Hypothalamus (tissue), 51 donors: ENCODE measurements at regions not wholly inside any gene's neighbourhood (a gene's known extent, or its start where the extent isn't known, plus 50 kb on each side); places are given as distances from the start of the nearest gene placed in this dataset.

ENCODE experiments used
- DNase-seq, 51 donors: peaks; one replicate each; lab custom pipeline; 2025; lab: John Stamatoyannopoulos, UW

DNA sequence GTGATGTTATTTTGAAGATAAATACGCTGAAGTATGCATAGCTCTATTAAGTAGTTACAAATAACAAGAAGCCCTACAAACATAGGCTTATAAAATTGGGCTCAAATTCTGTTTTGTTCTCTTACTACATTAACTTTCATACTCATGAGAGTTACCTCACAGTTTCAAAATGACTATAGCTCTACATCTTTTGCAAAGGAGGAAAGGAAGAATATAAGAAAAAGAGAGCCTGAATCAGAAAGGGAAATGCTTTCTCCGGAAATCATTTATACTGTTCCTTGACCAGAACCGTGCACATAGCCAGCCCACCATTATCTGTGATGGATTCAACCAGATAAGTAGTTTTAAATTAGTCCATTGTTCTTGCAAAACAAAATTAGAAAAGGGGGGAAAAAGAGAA lies 1252.1 kb downstream of the NCAM2 start:
- DNase-seq: no peak

DNA sequence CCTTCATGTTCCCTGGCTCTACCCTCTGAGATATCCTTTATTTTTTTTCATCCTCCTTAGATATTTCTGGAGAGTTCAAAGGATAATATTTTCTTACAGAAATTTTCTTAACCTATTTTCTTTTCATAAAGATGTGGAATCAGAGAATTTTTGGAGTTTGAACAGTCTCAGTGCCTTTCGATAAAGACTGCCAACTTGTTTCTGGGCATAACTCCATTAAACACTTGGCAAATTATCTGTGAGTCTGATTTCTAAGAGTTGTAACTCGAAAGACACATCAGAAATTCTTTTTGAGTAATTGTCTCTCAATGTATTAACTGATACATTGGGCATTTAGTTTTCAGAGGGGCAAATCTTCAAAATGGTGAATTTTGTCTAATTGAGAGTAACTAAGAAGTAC lies 1255.6 kb downstream of the NCAM2 start:
- DNase-seq: no peak

DNA sequence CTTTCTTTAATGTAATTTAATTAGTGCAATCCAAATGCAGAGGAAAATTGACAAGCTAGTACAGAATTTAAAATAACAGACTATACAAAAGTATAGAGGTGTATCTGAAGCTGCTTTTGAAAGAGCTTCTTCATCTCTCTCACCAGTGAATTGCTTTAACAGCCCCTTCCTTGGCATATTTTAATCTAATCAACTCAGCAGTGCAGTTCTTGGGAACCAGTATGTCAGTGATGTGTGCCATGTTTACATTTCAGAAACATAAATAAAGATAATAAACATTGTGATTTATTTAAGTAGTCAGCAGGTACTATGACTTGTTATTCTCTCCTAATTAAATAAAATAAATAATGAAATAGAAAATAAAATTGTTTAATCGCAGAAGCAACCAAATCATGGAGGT lies 1260.6 kb downstream of the NCAM2 start:
- DNase-seq: no peak

DNA sequence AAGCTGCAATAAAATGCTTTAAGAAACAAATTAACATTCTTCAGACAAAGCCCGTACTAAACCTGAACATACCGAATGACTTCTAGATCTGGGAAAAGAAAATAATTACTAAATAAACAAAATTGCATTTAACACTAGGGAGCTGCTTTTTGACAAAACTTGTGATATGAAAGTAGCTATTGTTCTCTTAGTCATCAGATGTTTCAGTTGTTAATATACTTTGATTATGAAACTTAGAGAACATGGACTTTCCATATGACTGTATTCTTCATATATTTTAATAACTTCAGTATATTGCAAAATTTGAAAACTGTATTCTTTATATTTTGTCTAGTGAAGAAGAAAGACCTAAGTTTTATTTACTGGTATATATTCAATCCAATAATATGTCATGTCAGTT lies 1262.1 kb downstream of the NCAM2 start:
- DNase-seq: no peak

DNA sequence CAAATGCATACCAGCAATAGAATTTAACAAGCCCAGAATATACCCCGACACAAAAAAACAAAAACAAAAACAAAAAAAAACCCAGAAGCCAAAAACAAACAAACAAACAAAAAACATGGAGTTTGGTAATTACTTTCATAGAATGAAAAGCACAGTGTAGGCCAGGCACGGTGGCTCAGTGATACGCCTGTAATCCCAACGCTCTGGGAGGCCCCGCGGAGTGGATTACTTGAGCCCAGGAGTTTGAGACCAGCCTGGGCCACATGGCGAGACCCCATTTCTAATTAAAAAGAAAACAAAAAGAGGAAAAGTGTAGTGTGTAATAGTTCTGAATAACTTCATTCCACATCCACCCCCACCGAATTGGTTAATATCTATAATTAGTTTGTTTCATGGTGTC lies 1265.7 kb downstream of the NCAM2 start:
- DNase-seq: no peak

DNA sequence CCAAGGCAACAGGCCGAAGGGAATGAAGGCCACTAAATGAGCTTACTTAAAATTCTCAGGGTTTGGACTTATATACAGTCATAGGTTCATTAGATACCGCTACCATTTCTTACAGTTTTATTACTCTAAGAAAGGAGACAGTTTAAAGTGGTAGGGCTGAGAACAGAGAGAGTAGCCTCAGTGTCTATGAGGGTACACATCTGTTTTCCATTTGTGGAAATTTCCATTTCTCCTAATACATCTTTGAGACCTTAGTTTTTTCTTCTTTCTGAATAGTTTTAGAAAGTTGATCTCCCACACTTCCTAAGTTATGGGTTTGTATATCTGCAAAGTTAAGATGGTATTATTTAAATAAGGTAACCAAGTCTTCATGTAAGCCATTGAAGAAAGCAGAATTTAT lies 1279.1 kb downstream of the NCAM2 start:
- DNase-seq: no peak

DNA sequence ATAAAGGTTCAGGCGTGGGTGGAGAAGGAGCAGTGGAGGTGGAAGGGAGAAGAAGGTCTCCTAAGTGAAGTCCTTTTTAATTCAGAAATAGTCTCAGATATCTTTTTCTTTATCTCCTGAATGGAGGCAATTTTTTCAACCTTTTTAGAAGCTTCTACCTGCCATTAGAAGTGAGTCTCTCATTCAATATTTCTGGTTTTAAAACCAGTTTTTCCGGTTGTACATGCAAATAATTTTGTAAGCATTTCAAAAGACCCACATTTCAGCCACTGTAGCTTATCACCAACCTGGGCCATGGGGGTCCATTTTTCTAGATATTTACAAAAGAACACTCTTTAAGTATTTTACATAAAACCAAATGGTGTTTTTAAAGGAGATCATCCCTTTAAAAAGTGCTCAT lies 1280.2 kb downstream of the NCAM2 start:
- no peak for DNase-seq

DNA sequence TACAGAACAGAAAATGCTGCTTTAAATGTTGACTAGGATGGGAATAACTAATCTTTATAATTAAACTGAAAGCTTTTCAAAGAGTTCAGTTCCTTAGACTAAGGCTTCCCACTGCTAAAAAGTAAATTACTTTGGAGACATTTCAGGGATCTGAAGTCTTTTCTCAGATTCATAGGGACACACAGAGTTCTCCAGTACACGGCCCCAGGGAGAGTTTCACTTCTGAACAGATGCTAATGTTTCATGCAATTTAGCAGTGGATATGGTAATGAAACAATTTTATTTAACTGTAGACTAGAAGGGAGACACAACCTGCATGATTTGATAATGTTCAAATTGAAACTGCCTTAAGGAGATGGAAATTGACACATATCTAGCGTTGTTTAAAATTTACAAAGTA lies 1282.6 kb downstream of the NCAM2 start:
- DNase-seq: no peak

DNA sequence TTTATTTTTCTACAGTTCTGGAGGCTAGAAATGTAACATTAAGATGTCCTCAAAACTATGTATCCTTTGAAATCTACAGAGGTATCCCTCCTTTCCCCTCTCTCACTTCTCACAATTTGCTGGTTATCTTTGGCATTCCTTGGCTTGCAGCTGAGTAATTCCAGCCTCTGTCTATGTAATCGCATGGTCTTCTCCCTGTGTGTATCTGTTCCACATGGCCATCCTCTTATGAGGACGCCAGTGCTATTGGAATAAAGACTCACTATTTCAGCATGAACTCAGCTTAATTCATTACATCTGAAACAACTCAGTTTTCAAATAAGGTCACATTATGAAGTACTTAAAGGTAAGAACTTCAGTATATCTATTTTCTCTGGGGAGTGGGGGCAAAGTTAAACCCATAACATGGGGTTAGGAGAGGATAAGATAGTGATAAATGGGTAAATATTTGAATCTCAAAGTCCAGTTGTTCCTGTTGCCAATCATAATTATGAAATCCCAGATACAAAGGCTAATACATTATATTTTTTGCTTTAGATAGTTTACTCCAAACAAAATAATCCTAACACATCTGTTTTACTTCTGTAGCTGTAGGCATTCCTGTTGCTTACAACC lies 1290.8 kb downstream of the NCAM2 start:
- DNase-seq: no peak

DNA sequence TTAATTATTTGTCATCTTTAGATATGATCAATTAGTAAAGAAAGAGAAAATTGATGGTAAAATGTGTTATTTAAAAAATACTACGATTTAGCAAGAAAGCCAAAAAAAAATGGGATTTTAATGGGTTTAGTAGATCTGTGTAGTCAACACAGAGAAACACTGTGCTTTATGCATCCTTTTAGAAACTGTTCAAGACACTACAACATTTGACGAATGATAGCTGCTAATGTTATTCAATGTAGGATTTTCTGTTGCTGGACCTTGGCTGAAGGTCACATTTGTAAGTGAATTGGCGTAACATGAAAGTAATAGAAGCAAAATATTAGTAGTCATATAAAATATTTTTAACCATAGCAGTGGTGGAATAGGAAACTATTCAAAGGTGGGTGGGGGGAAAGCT lies 1293.9 kb downstream of the NCAM2 start:
- DNase-seq: no peak

DNA sequence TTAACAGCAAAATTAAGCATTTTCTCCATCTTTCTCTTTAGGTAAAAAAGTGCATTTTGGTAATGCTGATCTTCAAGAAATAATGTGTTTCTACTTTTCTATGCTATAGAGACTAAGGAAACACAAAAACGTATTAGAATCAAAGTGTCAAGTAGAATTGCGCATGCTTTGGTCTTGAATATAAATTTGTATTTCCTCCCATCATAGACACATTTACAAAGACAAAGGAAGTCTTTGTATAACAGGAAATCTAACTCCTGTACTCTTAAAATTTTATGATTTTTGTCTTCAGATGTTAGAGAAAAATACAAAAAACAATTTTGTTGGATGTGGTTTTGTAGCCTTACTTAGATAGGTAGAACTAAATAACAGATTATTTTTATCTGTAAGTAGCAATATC lies 1299.4 kb downstream of the NCAM2 start:
- DNase-seq: no peak

DNA sequence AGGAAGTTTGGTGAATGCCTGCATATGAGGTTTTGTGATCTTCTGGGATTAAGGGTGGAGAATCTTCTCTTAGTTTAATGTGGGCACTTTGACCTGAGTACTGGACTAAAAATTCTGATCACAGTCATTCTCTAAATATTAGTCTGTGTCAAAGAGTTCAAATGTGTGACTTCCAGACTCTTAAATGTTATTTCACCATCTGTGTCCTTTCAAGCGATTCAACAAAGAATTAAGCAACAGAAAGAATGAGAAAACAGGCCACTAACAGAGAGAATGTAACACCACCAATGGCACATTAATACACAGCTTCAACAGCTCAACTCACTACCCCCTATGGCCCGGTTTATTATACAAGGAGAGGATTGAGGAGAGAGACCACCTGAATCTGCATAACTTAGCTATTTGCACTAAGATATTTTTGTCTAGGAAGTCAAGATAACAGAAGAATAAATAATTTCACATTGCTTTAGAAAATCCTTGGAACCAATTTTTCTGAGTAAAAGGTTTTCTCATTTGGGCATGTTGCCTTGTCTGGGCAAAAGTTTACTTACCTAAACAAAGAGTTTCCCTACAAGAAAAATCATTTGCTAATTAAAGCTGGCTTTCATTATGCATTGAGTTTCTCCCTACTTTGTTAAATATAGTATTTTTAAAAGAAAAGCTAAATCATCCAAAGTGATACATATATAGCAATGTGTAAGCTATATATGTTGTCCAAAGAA lies 1313.7 kb downstream of the NCAM2 start:
- no peak for DNase-seq

DNA sequence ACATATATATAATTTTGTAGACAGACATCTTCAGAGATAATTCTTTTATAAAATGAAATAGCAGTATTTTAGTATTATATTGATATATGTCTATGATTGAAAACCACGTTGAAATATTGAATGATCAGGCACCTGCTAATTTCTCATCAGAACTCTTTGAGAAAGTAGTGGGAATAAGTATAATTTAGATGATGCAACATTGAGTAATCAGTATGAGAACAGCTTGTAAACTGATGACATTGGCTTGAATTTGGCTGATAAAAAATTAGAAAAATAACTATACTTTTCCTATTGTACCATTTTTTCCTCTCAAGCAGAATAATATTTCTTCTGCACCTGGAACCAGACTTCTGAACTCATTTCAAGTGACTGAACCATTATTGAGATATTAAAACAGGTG lies 1316.8 kb downstream of the NCAM2 start:
- DNase-seq: no peak

DNA sequence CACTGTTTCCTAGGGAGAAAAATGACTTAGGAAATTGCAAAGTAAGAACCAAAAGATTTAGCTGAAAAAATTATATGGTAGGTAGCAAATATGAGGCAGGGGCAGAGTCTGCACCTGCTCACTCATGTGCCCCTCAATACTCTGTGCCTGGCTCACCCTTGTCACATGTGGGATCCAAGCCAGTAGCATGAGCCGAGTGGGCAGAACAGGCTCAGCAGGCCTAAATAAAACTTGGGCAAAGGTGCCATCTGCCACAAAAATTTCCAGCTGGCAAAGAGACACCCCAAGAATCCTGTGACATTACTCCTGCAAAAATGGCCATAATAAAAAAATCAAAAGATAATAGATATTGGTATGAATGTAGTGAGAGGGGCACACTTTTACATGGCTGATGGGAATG lies 1321.2 kb downstream of the NCAM2 start:
- no peak for DNase-seq

DNA sequence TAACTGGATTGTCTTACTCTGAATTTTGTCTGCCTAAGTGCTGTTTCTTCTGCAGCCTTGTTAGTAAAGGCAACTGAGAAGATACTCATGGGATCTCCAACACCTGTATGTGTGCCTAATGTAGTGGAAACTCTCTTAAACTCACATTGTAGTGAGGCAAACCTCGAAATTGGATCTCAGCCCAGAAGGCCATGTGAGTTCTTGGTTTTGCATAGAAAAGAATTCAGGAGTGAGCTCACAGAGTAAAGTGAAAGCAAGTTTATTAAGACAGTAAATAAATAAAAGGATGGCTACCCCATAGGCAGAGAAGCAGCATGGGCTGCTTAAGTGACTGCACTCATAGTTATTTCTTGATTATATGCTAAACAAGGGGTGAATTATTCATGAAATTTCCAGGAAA lies 1344.7 kb downstream of the NCAM2 start:
- DNase-seq: peak in 4 of 51 donors; percentile 0 to 4 (median 1)

DNA sequence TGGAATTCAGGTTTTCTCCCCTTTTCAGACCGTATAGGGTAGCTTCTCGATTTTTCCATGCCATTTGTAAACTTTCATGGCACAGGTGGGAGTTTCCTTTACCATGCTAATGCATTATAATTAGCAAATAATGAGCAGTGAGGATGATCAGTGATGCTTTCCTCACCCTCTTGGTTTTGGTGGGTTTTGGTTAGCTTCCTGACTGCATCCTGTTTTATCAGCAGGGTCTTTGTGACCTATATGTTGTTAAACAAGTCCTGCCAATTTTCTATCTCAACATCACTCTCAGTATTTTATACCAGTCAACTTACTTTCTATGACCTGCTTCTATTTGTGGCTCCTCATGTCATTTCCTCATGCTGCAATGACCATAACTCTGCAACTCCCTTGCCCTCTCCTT lies 1345.1 kb downstream of the NCAM2 start:
- no peak for DNase-seq

DNA sequence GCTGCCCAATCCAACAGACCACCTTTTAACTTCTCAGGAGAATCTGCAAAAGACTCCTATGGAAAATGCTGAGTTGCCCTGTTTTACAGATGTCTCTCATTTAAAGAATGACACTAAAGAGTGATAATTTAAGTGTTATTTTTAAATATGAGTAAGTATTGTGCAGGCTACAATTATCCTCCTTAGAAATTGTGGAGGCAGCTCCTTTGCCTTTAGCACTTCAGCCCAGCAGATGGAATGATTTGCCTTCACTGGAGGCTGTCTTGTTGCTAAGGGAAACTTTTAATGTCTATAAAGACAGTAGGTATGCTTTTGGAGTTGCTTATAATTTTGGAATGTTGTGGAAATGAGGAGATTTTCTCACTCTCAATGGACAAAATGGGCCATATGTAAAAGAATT lies 1345.5 kb downstream of the NCAM2 start:
- no peak for DNase-seq

DNA sequence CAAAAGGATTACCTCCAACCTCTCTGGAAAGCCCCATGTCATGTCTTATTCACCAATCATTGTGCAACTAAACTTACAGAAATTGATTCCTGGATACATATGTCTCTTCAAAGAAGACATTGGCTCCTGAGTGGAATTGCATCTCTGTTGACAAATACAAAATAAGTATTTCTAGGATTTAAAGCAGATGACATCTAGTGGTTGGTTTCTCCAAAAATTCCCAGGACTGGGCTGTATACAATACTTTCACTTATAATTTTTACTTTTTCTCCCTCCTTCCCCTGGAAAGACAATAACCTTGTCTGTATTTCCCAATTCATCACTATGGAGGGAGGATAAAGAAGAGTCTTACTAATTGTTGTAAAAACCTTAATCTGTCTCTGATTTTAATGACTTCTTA lies 1347.4 kb downstream of the NCAM2 start:
- no peak for DNase-seq

DNA sequence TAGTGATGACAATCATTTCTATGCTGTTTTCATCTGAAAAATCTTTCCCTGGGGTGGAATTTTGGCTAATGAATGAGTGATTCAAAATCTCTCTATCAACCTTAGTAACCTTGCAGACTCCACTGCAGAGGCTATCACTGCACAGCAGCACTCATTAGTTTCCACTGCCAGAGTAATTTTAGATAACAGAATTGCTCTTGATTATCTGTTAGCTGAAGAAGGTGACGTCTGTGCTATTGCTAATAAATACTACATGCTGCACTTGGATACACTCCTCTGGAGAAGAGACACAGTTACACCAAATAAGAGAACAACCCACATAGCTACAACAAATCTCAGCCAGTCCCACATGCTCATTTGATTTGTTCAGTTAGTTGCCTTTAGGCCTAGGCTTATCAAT lies 1348.4 kb downstream of the NCAM2 start:
- no peak for DNase-seq

DNA sequence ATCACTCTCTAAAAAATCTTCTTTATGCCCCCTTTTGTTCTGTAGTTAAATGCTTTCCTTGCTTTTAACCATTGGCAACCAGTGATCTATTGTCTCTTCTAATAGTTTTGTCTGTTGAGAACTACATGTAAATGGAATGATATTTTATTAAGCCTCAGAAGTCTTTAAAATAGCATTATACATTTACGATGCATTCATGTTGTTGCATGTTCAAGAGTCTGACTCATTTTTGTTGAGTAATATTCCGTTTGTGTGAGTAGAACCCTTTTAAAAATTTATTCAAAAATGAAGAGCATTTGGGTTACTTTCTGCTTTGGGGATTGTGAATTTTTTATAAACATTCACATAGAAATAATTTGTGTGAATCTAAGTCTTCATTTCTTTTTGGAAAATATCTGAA lies 1352.9 kb downstream of the NCAM2 start:
- DNase-seq: no peak

DNA sequence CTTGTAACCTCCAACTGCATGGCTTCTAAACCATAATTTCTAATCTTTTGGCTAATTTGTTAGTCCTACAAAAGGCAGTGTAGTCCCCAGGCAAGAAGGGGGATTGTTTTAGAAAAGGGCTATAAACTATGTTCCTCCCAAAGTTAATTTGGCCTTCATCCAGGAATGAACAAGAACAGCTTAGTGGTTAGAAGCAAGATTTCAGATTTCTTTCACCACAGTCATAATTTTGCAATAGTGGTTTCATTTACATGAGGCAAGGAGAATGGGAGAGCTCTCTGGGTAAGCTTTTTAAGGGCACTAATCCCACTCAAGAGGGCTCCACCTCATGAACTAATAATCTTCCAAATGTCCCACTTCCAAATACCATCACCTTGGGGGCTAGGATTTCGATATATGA lies 1353.9 kb downstream of the NCAM2 start:
- no peak for DNase-seq

DNA sequence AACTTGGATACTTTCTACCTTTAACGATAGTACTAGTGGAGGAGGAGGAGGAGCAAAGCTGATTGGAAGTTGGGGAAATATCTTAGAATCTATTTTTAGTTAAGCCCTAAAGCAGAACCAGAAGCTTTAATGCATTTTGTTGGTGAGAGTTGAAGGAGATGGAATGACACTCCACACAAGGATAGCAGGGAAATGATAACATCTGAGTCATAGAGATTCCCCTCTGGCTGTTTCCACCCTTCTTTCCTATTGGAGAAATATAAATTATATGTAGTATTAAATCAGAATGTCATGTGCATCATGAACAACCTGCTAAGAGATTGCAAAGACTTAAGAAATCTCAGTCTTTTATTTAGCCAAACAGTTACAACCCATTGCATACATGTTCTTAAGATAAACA lies 1357.7 kb downstream of the NCAM2 start:
- no peak for DNase-seq

DNA sequence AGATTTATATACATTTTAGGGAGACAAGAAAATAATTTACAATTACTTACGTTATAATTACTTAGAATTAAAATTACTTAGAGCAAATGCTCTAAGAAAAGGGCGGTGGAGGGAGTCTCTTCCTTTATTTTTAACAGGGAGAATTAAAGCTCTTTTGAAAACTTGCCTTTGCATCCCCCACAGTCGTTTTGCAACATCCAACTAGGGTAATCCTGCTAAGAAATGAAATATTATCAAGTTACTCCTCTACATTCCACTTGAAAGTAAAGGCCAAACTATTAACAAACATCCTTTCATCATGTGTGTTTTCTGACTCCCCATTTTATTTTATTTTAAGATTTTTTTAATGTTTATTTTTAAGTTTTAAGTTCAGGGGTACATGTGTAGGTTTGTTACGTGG lies 1358.5 kb downstream of the NCAM2 start:
- DNase-seq: no peak
